ENCODE measurements at regions not wholly inside any gene's neighbourhood (a gene's known extent, or its start where the extent isn't known, plus 50 kb on each side); places are given as distances from the start of the nearest gene placed in this dataset.
A peak's percentile ranks its signal among the peaks of the same experiment; 100 is the strongest.
"Not testable (repeated sequence)": the region's sequence is repeated elsewhere in the genome, so short reads cannot be mapped to it uniquely, and the experiment has no call there.

DNA sequence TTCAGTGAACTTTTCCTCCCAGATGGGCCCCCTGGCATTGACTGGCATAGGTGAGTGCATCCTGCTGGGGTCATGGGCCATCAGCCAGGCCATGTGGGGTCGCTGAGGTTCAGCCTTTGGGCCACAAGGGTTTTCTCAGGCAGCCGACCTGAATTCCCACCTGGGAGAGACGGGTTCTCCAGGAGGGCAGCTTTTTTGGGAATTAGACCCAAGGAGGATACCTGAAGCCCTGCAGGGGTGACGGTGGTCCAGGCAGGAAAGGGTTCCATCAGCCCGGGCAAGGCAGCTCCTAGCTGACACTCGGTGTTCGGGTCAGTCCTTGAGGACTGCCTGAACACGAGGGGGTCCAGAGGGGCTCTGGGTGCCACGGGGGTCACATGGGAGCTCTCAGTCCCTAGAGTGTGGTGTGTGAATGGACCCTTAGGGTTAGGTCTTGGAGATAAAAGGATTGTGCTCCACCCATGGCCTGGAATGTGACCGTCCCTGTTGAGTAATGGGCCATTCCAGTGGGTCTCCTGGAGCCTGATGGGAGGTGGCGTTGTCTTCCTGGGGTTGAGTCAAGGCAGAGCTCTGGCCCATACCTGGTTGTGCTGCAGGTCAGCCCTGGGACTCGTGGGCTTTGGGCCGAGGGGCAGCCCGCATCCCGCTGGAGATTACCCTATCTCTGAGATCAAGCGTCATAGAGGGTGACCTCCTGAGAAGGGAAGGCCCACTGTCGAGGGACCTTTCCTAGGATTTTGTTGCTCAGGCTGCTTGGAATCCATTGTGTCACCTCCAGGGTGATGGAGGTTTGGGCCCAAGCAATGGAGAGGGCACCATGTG lies 192.8 kb downstream of the UBE3A start:
- ATAC-seq (ENCODE audit: low FRiP score) (no peak), DNase-seq (ENCODE audit: low spot score) (peak; percentile 9)
- TF ChIP-seq, protein P1, sequence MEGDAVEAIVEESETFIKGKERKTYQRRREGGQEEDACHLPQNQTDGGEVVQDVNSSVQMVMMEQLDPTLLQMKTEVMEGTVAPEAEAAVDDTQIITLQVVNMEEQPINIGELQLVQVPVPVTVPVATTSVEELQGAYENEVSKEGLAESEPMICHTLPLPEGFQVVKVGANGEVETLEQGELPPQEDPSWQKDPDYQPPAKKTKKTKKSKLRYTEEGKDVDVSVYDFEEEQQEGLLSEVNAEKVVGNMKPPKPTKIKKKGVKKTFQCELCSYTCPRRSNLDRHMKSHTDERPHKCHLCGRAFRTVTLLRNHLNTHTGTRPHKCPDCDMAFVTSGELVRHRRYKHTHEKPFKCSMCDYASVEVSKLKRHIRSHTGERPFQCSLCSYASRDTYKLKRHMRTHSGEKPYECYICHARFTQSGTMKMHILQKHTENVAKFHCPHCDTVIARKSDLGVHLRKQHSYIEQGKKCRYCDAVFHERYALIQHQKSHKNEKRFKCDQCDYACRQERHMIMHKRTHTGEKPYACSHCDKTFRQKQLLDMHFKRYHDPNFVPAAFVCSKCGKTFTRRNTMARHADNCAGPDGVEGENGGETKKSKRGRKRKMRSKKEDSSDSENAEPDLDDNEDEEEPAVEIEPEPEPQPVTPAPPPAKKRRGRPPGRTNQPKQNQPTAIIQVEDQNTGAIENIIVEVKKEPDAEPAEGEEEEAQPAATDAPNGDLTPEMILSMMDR (IDR thresholded peaks at IDR 0.05): no peak

DNA sequence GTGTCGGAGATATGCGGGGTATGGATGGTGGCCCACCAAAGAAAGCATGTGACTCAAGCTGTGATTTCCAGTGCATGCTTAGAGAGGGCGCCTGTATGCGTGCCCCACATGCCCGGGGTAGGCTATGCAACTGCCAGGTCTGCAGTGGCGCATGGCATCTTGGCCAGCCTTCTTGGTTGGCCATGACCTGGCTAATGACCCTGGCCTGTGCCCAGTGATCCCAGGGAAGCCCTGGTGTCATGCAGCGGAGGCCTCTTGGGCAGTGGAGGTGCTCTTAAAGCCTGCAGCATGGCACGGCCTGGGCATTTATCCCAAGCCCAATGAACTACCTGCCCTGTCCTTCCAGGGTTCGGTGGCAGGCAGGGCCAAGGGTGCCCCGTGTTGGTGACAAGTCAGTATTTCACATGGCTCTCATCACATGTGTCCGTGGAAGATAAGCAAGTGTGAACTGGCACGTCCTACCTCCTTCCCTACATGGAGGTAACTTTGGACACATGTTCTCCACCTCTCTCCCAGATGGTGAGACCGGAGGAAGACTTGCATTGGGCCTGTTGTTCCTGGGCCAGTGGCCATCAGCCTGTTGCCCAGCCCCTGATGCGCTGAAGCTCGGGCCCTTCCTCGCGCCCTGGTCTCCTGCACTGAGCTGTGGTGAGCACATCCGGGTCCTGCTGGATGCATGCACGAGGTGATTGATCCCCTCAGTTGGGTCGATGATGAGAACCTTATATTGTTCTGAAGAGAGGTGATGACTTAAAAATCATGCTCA lies 192.0 kb downstream of the UBE3A start:
- no peak for ATAC-seq (ENCODE audit: low FRiP score)
- DNase-seq (ENCODE audit: low spot score): peak; percentile 7
- TF ChIP-seq, protein P1 (IDR thresholded peaks at IDR 0.05): no peak

DNA sequence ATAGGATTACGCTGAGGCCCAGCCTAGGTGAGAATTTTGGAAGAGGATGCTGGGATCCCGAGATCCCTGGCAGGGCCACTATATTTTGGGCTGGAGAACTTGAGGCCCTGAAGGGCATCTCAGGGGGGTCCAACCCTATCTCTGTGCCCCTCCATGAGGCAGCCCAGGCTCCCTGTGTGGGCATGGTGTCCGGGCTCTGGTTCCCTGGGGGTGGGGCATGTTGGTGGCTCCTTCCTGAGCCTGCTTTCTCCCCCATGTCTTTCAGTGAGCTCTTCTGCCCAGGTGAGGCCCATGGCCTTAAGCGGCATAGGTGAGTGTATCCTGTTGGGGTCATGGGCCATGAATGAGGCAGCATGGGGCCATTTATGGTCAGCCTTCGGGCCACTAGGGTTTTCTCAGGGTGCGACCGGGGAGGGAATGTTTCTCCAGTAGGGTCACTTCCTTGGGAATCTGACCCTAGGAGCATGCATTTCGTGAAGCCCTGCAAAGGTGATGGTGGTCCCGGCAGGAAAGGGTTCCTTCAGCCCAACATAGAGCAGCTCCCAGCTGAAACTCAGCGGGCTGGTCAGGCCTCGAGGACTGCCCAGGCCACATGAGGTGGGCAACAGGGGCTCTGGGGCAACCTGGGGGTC lies 191.3 kb downstream of the UBE3A start:
- ATAC-seq (ENCODE audit: low FRiP score): no peak
- DNase-seq (ENCODE audit: low spot score): peak; percentile 11
- TF ChIP-seq, protein P1 (IDR thresholded peaks at IDR 0.05): no peak

- not testable (repeated sequence) for DNase-seq (ENCODE audit: low spot score)
Measured at GRCh38 chr15:25248087-25248486, 190.7 kb downstream of the UBE3A start.

DNA sequence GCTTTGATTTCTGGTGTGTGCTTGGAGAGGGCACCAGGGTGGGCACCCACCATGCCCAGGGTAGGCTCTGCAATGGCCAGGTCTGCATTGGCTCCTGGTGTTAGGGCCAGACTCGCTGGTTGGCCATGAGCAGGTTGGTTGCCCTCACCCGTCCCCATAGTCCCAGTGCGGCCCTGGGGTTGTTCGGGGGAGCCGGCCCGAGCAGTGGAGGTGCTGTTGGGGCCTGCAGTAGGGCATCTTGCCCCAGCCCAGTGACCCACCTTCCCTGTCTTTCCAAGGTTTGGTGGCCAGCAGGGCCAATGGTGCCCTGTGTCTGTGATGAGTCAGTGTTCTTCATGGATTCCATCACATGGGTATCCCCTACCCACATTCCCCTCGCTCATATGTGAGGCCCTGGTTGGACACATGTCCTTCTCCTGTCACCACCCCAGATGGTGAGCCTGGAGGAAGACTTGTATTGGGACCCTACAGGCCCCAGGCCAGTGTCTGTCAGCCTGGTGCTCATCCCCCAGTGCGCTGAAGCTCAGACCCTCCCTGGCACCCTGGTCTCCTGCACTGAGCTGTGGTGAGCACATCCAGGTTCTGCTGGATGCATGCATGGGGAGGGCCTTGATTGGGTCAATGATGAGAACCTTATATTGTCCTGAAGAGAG lies 190.1 kb downstream of the UBE3A start:
- ATAC-seq (ENCODE audit: low FRiP score) (no peak), DNase-seq (ENCODE audit: low spot score) (peak; percentile 7)
- TF ChIP-seq, protein P1 (IDR thresholded peaks at IDR 0.05): no peak

More at GRCh38 chr15:25248087-25248486, 190.7 kb downstream of the UBE3A start:
- not testable (repeated sequence) for ATAC-seq (ENCODE audit: low FRiP score)

DNA sequence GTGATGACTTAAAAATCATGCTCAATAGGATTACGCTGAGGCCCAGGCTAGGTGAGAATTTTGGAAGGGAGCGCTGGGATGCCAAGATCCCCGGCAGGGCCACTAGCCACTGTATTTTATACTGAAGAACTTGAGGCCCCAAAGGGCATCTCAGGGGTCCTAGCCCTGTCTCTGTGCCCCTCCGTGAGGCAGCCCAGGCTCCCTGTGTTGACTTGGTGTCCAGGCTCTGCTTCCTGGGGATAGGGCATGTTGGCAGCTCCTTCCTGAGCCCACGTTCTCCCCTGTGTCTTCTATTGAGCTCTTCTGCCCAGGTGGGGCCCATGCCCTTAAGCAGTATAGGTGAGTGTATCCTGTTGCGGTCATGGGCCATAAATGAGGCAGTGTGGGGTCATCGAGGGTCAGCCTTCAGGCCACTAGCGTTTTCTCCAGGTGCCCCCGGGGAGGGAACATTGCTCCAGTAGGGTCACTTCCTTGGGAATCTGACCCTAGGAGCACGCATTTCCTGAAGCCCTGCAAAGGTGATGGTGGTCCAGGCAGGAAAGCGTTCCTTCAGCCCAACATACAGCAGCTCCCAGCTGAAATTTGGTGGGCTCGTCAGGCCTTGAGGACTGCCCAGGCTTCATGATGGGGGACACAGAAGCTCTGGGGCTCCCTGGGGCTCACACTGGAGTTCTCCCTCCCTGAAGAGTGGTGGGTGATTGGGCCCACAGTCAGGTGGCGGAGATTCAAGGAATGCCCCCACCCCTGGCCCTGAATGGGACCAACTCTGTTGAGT lies 189.4 kb downstream of the UBE3A start:
- DNase-seq (ENCODE audit: low spot score) (peak; percentile 14), ATAC-seq (ENCODE audit: low FRiP score) (no peak)
- TF ChIP-seq, protein P1 (IDR thresholded peaks at IDR 0.05): no peak

All from omental fat pad (tissue), 3 donors.